HG02981 (cell line): ENCODE measurements at regions not wholly inside any gene's neighbourhood (a gene's known extent, or its start where the extent isn't known, plus 50 kb on each side); places are given as distances from the start of the nearest gene placed in this dataset.

Experiments
- ATAC-seq: cut with Tn5 transposase; IDR thresholded peaks from one replicate; pipeline ENCODE4 v1.9.1; 2021; ENCODE audit warnings: mild to moderate bottlenecking, moderate library complexity; ENCODE audit not compliant: unreplicated experiment

DNA sequence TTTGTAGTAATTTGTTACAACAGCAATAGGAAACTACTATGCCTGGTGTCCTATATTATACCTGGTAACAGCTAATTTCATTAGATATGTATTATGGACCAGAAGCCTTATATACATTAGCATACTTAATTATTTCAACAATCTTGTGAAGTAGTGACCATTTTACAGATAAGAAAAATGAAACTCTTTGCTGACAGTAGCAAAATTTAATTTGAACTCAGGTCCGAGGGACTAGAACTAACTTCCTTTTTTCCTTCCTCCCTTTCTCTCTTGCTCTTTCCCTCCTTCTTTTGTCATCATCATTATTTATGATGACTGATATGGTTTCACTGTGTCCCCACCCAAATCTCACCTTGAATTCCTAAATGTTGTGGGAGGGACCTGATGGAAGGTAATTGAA is 482.0 kb downstream of the SNAPC1 start:
- no peak for ATAC-seq

DNA sequence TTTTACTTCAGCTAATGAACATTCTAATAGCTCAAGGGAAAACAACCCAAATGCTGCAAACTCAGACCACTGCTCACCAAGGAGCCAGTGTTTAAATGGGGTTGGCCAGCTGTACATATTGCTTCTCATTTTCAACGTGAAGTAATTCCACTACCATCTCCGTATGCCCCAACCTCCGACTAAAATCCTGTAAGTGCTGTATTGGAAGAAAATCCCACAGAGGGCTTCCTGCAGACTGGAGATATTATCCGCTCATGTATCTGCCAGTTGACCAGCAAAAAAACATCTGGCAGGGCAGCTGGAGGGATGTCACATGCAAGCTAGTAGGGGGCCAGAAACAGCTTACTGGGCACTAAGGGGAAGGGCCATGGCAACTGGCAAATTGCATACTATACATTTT is 485.0 kb downstream of the SNAPC1 start:
- no peak for ATAC-seq

DNA sequence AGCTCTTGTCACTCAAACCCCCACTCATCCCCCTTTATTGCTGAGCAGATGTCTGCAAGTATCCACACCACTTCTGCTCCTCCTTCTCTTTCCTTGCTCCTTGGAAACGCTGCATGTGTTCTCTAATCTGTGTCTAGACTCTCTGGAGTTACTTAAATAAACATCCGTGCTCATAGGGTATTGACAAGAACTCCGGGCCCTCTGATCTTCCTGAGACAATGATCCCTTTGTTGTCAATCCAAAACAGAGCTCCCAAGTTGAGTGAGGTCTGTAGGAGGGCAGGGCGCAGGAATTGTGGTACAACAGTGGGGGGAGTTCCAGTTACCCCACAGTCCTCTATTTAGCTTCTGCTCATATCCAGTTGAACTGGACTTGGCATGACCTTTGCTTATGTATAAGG is 489.0 kb downstream of the SNAPC1 start:
- no peak for ATAC-seq

DNA sequence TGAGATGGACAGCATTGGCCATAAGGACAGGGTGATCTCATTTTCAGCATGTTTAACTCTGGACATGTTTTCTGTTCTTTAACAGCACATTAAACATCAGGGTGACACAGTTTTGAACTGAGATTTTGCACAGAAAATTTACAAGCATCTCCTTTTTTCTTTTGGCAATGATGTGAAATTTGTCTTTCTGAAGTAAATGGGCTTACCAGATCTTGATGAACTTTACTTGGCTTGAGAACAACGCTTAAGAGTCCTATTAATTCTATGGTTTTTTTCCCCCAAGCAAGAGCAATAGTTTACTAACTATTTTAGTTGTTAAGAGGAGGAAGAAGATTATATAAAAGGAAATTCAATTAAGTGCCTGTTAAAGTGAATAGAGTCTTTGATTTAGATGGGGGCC is 491.0 kb downstream of the SNAPC1 start:
- no peak for ATAC-seq

DNA sequence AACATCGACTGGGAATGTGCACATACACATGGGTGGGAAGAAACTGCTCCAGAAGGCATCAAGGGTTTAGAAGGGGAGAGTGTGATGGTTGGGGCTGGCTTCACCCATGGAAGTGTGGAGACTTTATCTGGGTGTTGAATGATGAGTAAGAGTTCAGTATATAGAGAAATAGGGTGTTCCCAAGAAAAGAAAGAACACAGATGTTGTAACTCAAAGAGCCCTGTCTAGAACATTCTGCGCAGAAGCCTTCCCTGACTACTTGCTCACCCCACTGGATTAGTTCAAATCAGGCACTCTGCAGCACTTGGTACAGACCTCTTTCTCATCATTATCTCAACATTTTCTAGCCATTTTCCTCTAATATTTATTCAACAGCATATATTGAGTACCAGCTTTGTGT is 491.7 kb downstream of the SNAPC1 start:
- ATAC-seq: no peak

- no peak for ATAC-seq
These were observed 507.0 kb downstream of the SNAPC1 start for GRCh38 chr14:62269204-62269603.

DNA sequence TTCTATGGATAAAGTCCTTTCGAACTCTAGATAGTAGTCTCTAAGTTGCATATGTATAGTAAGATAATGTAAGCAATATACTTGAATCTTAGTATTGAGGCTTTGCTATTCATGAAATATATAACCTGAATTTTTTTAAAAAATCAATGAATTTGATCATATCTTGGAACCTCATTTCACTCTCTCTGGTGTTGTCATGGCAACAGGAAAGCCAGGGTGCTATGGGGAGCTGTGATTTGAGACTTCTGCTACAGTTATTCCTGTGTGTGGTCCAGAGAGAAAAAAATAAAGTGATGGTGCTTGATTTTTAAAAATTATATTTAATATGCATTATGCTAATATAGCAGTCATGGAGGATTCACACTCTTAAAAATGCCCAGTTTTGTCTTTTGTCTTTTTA is 508.0 kb downstream of the SNAPC1 start:
- ATAC-seq: no peak

- no peak for ATAC-seq
These were observed 518.1 kb downstream of the SNAPC1 start for GRCh38 chr14:62280366-62280765.

- ATAC-seq: no peak
These were observed 521.6 kb downstream of the SNAPC1 start for GRCh38 chr14:62283837-62284236.

- no peak for ATAC-seq
These were observed 527.3 kb downstream of the SNAPC1 start for GRCh38 chr14:62289471-62289870.

- no peak for ATAC-seq
These were observed 538.9 kb downstream of the SNAPC1 start for GRCh38 chr14:62301080-62301479.

DNA sequence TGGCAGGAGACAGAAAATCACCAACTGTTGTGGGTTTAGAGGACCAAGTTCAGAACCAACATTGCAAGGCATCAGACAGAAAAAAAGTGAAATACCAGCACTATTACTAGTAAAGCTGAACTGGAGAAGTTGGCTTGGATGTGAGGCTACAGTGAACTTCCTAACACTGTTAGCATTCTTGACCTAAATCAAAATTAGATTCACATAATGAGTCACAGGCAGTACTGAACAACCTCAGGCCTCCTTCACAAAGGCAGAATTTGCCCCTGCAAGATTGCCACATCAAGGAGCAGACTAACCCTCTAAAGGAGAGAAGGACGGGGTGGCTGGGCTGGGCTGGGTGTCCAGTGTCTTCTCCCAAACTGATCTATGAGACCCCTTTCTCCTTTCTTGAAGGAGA is 539.7 kb downstream of the SNAPC1 start:
- ATAC-seq: no peak

DNA sequence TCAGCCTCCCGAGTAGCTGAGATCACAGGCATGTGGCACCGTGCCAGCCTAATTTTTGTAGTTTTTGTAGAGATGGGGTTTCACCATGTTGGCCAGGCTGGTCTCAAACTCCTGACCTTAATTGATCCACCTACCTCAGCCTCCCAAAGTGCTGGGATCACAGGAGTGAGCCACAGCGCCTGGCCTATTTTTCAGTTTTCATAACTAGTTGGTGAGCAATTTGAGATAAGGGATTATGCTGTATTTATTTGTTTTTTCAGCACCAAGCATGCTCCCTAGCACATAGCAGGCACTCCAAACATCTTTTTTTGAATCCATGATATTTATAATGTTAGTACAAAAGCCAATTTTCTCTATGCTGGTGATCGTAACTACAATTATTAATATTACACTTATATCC is 541.2 kb downstream of the SNAPC1 start:
- no peak for ATAC-seq

DNA sequence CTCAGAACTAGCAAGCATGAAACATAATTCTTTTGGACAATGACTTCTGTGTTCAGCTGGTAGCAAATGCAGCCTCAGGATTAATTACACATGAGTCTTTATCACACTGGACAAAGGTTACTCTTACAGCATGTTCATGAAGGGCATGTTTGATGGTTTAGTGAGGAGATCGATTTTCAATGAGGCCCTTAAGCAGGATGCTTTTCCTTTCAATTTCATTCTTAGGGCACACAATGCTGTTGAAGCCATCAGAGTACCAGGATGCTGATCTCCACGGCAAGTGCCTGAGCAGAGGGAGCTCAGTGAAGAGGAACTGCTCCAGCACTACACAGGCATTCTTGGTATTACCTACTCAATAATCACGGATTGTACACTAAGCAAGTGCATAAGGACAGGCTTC is 542.0 kb downstream of the SNAPC1 start:
- ATAC-seq: no peak

DNA sequence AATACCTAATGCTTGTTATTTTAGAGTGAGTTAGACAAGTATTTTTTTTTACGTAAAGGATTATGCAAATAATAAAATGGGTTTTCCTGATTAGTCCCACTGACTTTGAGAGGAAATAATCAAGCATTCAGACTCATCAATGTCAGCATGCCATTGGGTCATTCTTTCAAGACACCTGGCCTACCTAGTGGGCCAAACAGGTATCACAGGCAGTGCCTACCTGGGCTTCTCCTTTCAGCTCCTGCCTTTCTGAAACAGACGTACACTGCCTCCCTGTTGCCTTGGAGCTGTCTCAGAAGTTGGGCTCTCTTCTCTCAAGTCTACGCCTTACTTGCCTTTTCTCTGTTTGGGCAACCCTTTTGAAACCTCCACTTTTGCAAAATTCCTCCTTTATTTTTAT is 545.6 kb downstream of the SNAPC1 start:
- no peak for ATAC-seq

DNA sequence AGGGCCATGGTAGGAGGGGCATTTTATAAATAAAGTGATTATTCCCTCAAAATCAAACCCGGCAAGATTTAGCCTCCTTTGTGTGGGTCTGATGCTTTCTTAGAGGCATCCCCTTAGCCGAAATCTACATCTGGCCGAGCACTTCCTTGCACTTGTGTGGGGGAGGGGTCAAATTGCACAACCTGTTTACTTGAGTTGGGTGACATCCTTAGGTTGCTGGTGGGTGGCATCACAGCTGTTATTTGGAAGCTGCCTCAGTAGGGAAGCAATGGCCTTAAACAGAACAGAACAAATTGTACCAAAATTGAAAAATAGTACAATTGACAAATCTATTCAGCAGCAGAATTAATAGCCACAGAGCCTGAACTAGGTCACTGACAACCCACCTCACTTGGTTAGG is 546.1 kb downstream of the SNAPC1 start:
- ATAC-seq: no peak

DNA sequence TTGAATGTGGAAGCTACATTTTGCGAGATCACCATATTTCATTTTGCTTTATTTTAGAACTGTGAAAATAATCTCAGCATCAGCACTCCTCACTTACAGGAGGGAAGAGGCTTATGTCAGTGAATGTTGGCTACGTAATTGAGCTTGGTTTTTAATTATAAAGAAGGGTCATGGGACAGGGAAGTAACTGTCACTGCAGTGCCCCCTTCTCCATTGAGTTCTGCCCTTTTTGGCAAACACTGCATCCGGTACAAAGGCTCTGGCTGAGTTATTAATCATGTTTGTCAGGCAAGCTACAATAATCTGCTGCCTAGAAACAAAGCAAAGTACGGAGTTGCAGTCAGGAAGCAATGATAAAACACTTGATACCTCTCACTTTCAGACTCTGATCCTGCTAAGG is 546.7 kb downstream of the SNAPC1 start:
- no peak for ATAC-seq

- ATAC-seq: no peak
These were observed 551.0 kb downstream of the SNAPC1 start for GRCh38 chr14:62313212-62313611.

GRCh38 chr14:62314221-62314620 is 552.0 kb downstream of the SNAPC1 start:
- ATAC-seq: no peak

DNA sequence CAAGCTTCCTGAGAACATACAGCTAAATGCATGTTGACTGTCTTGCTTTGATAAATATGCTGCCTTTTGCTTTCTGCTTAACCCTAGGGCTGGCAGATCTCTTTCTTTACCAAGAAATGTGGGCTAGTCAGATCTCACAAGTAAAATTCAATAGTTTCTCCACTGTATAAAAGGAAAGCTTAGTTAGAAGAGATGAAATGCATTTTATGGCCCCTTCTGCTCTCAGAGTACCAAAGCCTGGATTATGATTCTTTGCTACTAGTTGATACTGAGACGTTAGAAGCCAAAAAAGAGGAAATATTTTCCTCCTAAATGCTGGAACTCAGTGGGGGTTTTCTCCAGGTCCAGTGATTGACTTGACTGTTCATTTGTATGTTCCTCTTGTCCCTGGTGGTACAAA is 552.7 kb downstream of the SNAPC1 start:
- ATAC-seq: no peak

DNA sequence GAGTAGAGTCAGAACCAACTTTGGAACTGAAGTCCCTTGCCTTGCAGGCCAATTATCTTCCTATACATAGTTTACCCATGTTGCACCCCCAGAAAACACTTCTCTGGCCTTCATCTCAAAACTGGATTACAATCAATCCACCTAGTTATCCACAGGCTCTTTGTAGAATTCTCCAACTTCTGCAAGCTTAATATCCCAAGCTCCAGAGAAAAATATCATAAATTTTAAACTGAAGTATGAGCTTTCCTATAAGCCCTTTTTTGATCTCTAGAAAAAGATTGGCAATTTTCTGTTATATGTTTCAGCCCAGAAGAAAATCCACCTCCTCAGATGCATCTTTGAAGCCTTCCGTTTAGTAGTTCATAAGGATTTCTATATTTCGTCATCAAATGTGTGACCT is 553.4 kb downstream of the SNAPC1 start:
- ATAC-seq: no peak

DNA sequence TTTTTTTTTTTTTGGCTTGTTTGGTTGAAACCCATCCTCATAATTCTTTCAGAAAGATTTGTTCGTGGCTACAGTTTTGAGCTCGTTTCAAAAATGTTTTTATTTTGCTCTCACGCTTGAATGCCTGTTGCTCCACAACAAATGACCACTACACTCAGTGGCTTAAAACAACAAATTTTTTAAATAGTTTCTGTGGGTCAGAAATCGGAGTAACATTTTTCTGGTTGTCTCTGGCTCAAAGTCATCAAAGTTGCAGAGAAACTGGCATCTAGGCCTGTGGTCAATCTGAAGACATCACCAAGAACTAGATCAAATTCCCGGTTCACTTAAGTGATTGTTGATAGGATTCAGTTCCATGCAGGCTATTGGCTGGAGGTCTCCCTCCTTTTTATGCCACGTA is 560.0 kb downstream of the SNAPC1 start:
- ATAC-seq: no peak

DNA sequence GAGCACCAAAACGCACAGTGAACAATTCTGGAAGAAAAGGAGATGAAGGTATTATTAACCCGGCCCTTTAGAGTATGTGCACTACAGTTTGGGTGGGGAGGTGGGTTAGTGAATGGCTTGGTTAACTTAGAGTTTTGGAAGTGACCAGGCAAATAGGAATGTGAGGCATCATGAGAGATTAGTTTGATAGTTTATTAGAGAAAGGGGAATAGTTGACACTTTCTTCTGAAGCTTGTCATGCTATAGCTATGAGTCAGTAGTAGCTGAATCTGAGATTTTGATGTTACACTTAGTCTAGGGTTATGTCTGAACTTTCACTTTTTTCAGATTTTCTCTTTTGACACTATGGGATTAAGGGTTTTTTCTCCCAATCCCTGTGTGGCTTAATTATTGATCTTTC is 567.2 kb downstream of the SNAPC1 start:
- no peak for ATAC-seq

DNA sequence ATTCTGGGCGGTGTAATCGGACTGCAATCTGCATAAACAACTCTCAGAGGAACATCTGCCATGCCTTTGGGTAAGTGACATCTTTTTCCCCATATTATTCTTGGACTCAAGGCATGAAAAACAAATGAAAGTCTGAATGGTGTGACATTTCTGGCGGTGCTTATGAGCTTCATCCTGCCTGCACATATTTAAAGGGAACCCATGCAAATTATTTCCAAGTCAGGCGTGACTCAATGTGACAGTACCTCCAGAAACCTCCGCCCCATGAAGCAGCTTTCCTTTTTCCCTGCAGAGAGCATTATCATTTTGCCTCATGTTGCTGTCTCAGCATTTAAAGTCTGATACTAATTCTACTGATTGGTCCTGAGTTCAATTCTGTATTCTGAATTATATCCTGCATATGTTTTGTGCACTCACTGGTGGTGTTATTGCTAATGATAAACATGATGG is 585.4 kb downstream of the SNAPC1 start:
- no peak for ATAC-seq
